ENCODE measurements at regions not wholly inside any gene's neighbourhood (a gene's known extent, or its start where the extent isn't known, plus 50 kb on each side); places are given as distances from the start of the nearest gene placed in this dataset.

- TF ChIP-seq EZH2 (IDR thresholded peaks at IDR 0.05; ENCODE audit: insufficient read depth, poor library complexity, severe bottlenecking) (no peak), EZH2phosphoT487 (IDR thresholded peaks at IDR 0.05; ENCODE audit: insufficient read depth, low read depth) (no peak)
Observed at GRCh38 chr4:86529436-86529835, 64.7 kb upstream of the PTPN13 start.
